ENCODE measurements at regions not wholly inside any gene's neighbourhood (a gene's known extent, or its start where the extent isn't known, plus 50 kb on each side); places are given as distances from the start of the nearest gene placed in this dataset.
"Not testable (repeated sequence)": the region's sequence is repeated elsewhere in the genome, so short reads cannot be mapped to it uniquely, and the experiment has no call there.

- DNase-seq (ENCODE audit: low read depth) = peak; percentile 5
Measured at GRCh38 chr4:155026715-155027114, 181.7 kb upstream of the NPY2R start.

- DNase-seq (ENCODE audit: low read depth) = no peak
Measured at GRCh38 chr4:155032521-155033229, 175.8 kb upstream of the NPY2R start.

- no peak for DNase-seq (ENCODE audit: low read depth)
Measured at GRCh38 chr4:155033604-155034003, 174.8 kb upstream of the NPY2R start.

GRCh38 chr4:155037031-155037430, 171.4 kb upstream of the NPY2R start:
- no peak for DNase-seq (ENCODE audit: low read depth)

GRCh38 chr4:155038459-155038858, 170.0 kb upstream of the NPY2R start:
- DNase-seq (ENCODE audit: low read depth) = no peak

- no peak for DNase-seq (ENCODE audit: low read depth)
Measured at GRCh38 chr4:155039162-155039561, 169.3 kb upstream of the NPY2R start.

GRCh38 chr4:155040031-155040430, 168.4 kb upstream of the NPY2R start:
- no peak for DNase-seq (ENCODE audit: low read depth)

GRCh38 chr4:155042014-155042413, 166.4 kb upstream of the NPY2R start:
- no peak for DNase-seq (ENCODE audit: low read depth)

GRCh38 chr4:155044251-155044650, 164.2 kb upstream of the NPY2R start:
- not testable (repeated sequence) for DNase-seq (ENCODE audit: low read depth)

- DNase-seq (ENCODE audit: low read depth) = peak; percentile 73
Measured at GRCh38 chr4:155047755-155048154, 160.7 kb upstream of the NPY2R start.

GRCh38 chr4:155054042-155054441, 154.4 kb upstream of the NPY2R start:
- not testable (repeated sequence) for DNase-seq (ENCODE audit: low read depth)

GRCh38 chr4:155060419-155060818, 148.0 kb upstream of the NPY2R start:
- DNase-seq (ENCODE audit: low read depth) = no peak

- DNase-seq (ENCODE audit: low read depth) = no peak
Measured at GRCh38 chr4:155060873-155061272, 147.6 kb upstream of the NPY2R start.

GRCh38 chr4:155062948-155063347, 145.5 kb upstream of the NPY2R start:
- DNase-seq (ENCODE audit: low read depth) = no peak

- DNase-seq (ENCODE audit: low read depth) = not testable (repeated sequence)
Measured at GRCh38 chr4:155064934-155065333, 143.5 kb upstream of the NPY2R start.

GRCh38 chr4:155066871-155067270, 141.6 kb upstream of the NPY2R start:
- DNase-seq (ENCODE audit: low read depth) = no peak

- DNase-seq (ENCODE audit: low read depth) = no peak
Measured at GRCh38 chr4:155071962-155072361, 136.5 kb upstream of the NPY2R start.

GRCh38 chr4:155072417-155072816, 136.0 kb upstream of the NPY2R start:
- DNase-seq (ENCODE audit: low read depth) = no peak

GRCh38 chr4:155073852-155074251, 134.6 kb upstream of the NPY2R start:
- DNase-seq (ENCODE audit: low read depth) = no peak

- DNase-seq (ENCODE audit: low read depth) = no peak
Measured at GRCh38 chr4:155076256-155076785, 132.1 kb upstream of the NPY2R start.

GRCh38 chr4:155077452-155078229, 130.8 kb upstream of the NPY2R start:
- DNase-seq (ENCODE audit: low read depth) = peak; percentile 44

- peak; percentile 87 for DNase-seq (ENCODE audit: low read depth)
Measured at GRCh38 chr4:155079871-155080270, 128.6 kb upstream of the NPY2R start.

- DNase-seq (ENCODE audit: low read depth) = no peak
Measured at GRCh38 chr4:155081222-155081621, 127.2 kb upstream of the NPY2R start.
